Body of pancreas (tissue), 4 donors: ENCODE measurements at regions not wholly inside any gene's neighbourhood (a gene's known extent, or its start where the extent isn't known, plus 50 kb on each side); places are given as distances from the start of the nearest gene placed in this dataset.

ENCODE experiments used
- ATAC-seq: fragments of 150-250 bp; one replicate; pipeline ENCODE4 v1.9.1; 2016
- DNase-seq, 4 donors: peaks; one replicate each; pipeline ENCODE4 v3.0.0-alpha.2; 2019
- H3K27ac ChIP-seq, 4 donors: fragments of 200-600 bp; sonication (generic); 1 replicate in 3 of 4; 2 replicates in 1 of 4; pipeline versions ENCODE4 v1.5.1 to v1.6.1; 2016 to 2019; ENCODE audit warnings: mild to moderate bottlenecking in 1 of 4, mixed read lengths in 1 of 4, moderate library complexity in 1 of 4
- H3K27me3 ChIP-seq, 2 donors: fragments of 200-600 bp; sonication (generic); one replicate each; pipeline ENCODE4 v1.6.0; 2016; ENCODE audit warnings: mild to moderate bottlenecking in 1 of 2
- H3K36me3 ChIP-seq, 2 donors: fragments of 200-600 bp; sonication (generic); replicated peaks in 1 of 2; 2 replicates each; pipeline ENCODE4 v1.5.1; 2016; ENCODE audit warnings: low read depth in 2 of 2; ENCODE audit not compliant: insufficient read depth in 1 of 2
- H3K4me1 ChIP-seq: fragments of 200-600 bp; sonication (generic); one replicate; pipeline ENCODE4 v1.6.0; 2016
- H3K4me3 ChIP-seq, 2 donors: fragments of 200-600 bp; sonication (generic); 1 replicate in 1 of 2; 2 replicates in 1 of 2; pipeline ENCODE4 v1.5.1; 2016 to 2019
- H3K9me3 ChIP-seq, 3 donors: fragments of 200-600 bp; sonication (generic); 1 replicate in 2 of 3; 2 replicates in 1 of 3; pipeline ENCODE4 v1.5.1; 2016
- POLR2A ChIP-seq, 3 donors: fragments of 450-650 bp; IDR thresholded peaks; one replicate each; pipeline ENCODE4 v1.6.1; 2016; ENCODE audit warnings: antibody characterized with exemption in 3 of 3, mild to moderate bottlenecking in 2 of 3
- WGBS, 2 donors: methylation state at CpG; one replicate each; pipeline ENCODE4 v1.1.5; 2017; 5-methylcytosine and 5-hydroxymethylcytosine counted together
- intact Hi-C: fragments of 100-400 bp; cut with DNase I; formaldehyde crosslinking; loops from one replicate; pipeline ENCODE4 v1.15.1; 2023
- TF ChIP-seq, protein P1 (sequence below), 7 experiments: fragments of 450-650 bp in 4 of 7; fragments of 200-600 bp in 3 of 7; sonication (generic) in 3 of 7; IDR thresholded peaks; one replicate each; pipeline ENCODE4 v1.5.1; 2016 to 2019; ENCODE audit warnings: antibody characterized with exemption in 7 of 7

DNA sequence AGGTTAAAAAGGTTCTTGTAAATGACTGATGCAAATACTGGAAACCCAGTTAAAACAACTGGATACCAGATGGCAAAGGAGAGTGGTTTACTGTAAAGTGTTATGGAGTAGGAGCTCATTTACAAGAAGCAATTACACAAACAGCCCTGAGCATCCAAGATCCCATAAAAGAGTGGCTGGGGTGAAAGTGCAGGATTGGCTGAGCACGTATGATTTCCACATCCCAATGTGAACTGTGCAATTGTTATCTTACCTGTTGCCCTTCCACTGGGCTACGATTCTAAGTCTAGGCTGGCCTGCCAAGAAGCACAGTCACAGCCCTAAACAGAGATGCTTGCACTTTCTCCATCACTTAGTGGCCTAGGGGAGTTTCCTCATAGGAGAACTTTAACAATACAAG lies 277.6 kb upstream of the RUNX1 start:
- Histone ChIP-seq H3K4me3 (no peak overlapping the region), H3K4me1 (peaks cover 9% of the 10 kb centered on the region), H3K27ac (no peak overlapping the region), H3K9me3 (no peaks in the 10 kb centered on the region), H3K27me3 (no peaks in the 10 kb centered on the region), H3K36me3 (no peaks in the 10 kb centered on the region)
- WGBS, 2 donors, result 73 to 93% methylated on average over 2 of the region's 2 CpGs
- ATAC-seq (no peak), DNase-seq (no peak)
- TF ChIP-seq, protein P1, sequence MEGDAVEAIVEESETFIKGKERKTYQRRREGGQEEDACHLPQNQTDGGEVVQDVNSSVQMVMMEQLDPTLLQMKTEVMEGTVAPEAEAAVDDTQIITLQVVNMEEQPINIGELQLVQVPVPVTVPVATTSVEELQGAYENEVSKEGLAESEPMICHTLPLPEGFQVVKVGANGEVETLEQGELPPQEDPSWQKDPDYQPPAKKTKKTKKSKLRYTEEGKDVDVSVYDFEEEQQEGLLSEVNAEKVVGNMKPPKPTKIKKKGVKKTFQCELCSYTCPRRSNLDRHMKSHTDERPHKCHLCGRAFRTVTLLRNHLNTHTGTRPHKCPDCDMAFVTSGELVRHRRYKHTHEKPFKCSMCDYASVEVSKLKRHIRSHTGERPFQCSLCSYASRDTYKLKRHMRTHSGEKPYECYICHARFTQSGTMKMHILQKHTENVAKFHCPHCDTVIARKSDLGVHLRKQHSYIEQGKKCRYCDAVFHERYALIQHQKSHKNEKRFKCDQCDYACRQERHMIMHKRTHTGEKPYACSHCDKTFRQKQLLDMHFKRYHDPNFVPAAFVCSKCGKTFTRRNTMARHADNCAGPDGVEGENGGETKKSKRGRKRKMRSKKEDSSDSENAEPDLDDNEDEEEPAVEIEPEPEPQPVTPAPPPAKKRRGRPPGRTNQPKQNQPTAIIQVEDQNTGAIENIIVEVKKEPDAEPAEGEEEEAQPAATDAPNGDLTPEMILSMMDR (IDR thresholded peaks at IDR 0.05), result no peak
- TF ChIP-seq POLR2A (IDR thresholded peaks at IDR 0.05), result no peak
- intact Hi-C loops, result no loop called here

DNA sequence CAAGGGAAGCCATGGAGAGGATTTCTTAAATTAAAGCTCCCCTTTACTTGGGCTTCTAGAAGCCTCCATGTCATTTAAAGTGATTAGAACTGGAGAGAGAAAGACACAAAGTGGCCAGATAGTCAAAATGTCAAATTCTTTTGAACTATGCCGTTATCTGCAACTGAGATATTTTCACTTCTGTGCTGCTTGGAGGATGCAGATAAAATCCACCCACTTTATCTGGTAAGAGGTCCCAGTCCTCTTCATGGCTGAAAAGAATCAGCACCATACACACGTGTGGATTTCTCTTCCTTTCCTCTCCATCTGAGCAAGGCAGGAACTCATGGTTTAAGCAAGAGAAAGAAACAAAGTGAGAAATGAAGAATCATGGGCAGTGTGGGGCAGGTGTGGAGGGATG lies 276.9 kb upstream of the RUNX1 start:
- ATAC-seq, result no peak
- intact Hi-C loops, result no loop called here
- H3K4me1 ChIP-seq, result peaks cover 9% of the 10 kb centered on the region
- H3K9me3 ChIP-seq, result no peaks in the 10 kb centered on the region
- H3K27ac ChIP-seq, result no peak overlapping the region
- no peaks in the 10 kb centered on the region for H3K36me3 ChIP-seq
- TF ChIP-seq, protein P1 (IDR thresholded peaks at IDR 0.05), result no peak
- TF ChIP-seq POLR2A (IDR thresholded peaks at IDR 0.05), result no peak
- H3K4me3 ChIP-seq, result no peak overlapping the region
- H3K27me3 ChIP-seq, result no peaks in the 10 kb centered on the region
- WGBS, 2 donors, result 44 to 53% methylated on average over 2 of the region's 2 CpGs
- no peak for DNase-seq

DNA sequence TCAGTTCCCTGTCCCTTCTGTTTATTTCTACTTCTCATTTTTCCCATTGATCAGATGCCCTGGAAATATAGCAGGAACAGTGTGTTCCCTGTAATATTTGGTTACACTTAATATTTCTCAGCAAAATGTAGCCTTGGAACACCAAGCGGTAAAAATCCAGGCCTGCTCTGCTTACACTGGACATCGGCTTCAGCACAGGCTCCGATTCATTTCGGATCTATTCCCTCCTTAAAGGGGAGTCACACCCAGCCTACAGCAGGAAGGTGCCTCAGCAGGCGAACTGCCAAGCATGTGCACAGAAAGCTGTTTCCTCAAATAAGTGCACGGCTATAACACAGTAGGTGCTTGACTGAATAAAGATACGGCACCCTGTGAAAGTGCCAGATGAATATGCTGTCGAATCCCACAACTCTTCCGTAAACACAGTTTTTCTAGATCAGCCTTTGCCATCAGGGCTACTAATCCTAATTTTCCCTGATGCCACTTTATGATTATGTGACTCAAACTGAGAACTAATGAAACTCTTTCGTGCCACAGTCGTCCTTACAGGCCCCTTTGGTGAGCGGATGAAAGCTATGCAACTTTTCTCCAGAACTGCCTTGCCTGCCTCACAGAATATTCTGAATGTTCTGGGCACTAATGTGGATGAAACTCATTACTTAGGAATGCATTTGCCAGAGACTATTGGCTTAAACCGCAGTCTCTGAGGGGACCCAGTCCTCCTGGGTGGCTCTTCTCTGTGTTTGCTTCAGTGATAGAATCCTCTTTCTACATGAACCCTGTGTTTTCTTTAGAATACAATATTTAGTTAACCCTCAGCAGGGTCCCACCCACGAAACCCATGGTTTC lies 275.5 kb upstream of the RUNX1 start:
- ATAC-seq (peak; percentile 53), DNase-seq (peak in 1 of 4 donors; percentile 7)
- TF ChIP-seq POLR2A (IDR thresholded peaks at IDR 0.05), result no peak
- TF ChIP-seq, protein P1 (IDR thresholded peaks at IDR 0.05), result no peak
- no peak overlapping the region for H3K4me3 ChIP-seq
- intact Hi-C loops, result no loop called here
- no peaks in the 10 kb centered on the region for H3K27me3 ChIP-seq
- H3K36me3 ChIP-seq, result no peaks in the 10 kb centered on the region
- 76 to 78% methylated on average over 14 of the region's 14 CpGs for WGBS, 2 donors
- H3K9me3 ChIP-seq, result no peaks in the 10 kb centered on the region
- peak overlapping the region in 2 of 4 donors; percentile 21 to 45 for H3K27ac ChIP-seq
- peaks cover 2% of the 10 kb centered on the region for H3K4me1 ChIP-seq

DNA sequence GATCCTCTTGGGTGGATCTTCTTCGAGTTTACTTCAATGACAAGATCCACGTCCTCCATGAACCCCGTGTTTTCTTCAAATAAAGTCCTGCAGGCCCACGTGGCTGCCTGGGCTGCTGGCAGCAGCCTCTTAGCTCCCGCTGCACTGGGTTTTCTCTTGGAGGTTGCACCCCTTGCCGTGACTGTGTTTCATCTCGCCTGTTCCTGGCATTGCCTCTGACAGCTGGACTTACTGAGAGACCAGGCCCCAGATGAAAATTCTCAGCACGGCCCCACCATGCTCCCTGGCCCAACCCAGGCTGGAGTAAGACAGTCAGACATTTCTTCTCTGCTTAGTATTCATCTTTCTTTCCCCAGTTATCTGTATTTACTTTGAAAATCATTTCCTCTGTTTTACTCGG lies 274.8 kb upstream of the RUNX1 start:
- DNase-seq (peak in 3 of 4 donors; percentile 17 to 53 (median 20)), ATAC-seq (no peak)
- TF ChIP-seq POLR2A (IDR thresholded peaks at IDR 0.05), result no peak
- TF ChIP-seq, protein P1 (IDR thresholded peaks at IDR 0.05), result no peak
- H3K4me3 ChIP-seq, result no peak overlapping the region
- 61 to 64% methylated on average over 9 of the region's 9 CpGs for WGBS, 2 donors
- H3K36me3 ChIP-seq, result no peaks in the 10 kb centered on the region
- no peaks in the 10 kb centered on the region for H3K4me1 ChIP-seq
- H3K27me3 ChIP-seq, result no peaks in the 10 kb centered on the region
- peak overlapping the region in 1 of 4 donors; percentile 45 for H3K27ac ChIP-seq
- intact Hi-C loops, result no loop called here
- no peaks in the 10 kb centered on the region for H3K9me3 ChIP-seq
